ENCODE measurements at regions not wholly inside any gene's neighbourhood (a gene's known extent, or its start where the extent isn't known, plus 50 kb on each side); places are given as distances from the start of the nearest gene placed in this dataset.

DNA sequence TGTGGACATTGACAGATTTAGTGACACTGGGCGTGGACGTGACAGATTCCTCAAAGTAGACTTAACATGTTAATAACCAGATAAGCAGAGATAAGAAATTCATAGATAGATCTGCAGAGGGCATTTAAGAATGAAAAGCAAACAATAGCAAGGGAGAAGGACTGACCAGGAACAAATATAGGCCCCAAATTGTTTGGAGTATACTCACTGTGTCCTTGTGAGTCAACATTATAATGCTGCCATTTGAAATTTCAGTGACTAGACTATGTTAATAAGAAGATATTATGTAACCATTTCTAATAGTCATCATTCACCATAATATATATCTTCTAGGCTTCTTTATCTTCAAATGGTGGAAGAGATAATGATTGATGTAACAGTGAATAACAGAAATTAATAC lies 78.1 kb upstream of the SLC38A11 start:
- DNase-seq (ENCODE audit: low spot score), result no peak
- in situ Hi-C loops (cut with MboI; ENCODE audit: low sequenced_read_pairs, unreplicated experiment), result no loop called here
- TF ChIP-seq, protein P1, sequence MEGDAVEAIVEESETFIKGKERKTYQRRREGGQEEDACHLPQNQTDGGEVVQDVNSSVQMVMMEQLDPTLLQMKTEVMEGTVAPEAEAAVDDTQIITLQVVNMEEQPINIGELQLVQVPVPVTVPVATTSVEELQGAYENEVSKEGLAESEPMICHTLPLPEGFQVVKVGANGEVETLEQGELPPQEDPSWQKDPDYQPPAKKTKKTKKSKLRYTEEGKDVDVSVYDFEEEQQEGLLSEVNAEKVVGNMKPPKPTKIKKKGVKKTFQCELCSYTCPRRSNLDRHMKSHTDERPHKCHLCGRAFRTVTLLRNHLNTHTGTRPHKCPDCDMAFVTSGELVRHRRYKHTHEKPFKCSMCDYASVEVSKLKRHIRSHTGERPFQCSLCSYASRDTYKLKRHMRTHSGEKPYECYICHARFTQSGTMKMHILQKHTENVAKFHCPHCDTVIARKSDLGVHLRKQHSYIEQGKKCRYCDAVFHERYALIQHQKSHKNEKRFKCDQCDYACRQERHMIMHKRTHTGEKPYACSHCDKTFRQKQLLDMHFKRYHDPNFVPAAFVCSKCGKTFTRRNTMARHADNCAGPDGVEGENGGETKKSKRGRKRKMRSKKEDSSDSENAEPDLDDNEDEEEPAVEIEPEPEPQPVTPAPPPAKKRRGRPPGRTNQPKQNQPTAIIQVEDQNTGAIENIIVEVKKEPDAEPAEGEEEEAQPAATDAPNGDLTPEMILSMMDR (IDR thresholded peaks at IDR 0.05; ENCODE audit: borderline replicate concordance, control extremely low read depth, extremely low read depth, insufficient read depth, missing control alignments), result no peak

DNA sequence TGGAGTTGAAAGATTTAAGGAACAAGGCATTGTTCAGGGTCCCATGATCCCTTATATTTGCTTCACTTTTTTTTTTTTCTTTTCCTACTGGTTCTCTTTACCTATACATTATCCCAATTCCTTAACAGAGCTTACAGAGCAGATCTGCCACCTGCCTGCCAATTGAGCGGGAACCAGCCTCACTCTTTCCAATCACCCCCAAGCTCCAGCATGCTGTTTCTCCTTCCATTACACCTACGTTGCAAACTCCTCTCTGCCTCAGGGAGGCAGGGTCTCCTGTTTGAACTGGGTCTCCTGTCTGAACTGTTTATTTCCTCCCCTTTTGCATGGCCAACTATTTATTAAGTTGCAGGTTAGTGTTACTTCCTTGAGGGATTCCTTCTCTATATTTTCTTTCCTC lies 77.2 kb upstream of the SLC38A11 start:
- in situ Hi-C loops (cut with MboI; ENCODE audit: low sequenced_read_pairs, unreplicated experiment), result no loop called here
- no peak for DNase-seq (ENCODE audit: low spot score)
- TF ChIP-seq, protein P1 (IDR thresholded peaks at IDR 0.05; ENCODE audit: borderline replicate concordance, control extremely low read depth, extremely low read depth, insufficient read depth, missing control alignments), result no peak

DNA sequence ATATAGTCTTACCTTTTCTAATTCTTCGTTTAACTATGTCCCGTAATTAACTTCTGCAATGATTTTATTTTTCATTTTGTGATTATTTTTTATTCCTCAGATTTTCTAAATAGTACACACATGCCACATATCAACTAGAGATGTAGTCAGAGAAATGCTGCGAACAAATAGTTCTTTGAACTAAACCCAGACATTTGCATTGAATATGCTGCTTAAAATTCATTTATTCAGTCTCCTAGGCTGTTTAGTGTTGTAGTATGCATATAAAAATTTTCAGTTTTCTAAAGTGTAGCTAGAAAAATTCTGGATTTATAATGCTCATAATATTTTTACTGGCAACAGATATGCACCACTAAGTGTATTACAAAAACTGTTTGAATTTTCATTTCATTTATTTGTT lies 68.9 kb upstream of the SLC38A11 start:
- in situ Hi-C loops (cut with MboI; ENCODE audit: low sequenced_read_pairs, unreplicated experiment), result no loop called here
- DNase-seq (ENCODE audit: low spot score), result no peak
- TF ChIP-seq, protein P1 (IDR thresholded peaks at IDR 0.05; ENCODE audit: borderline replicate concordance, control extremely low read depth, extremely low read depth, insufficient read depth, missing control alignments), result no peak

DNA sequence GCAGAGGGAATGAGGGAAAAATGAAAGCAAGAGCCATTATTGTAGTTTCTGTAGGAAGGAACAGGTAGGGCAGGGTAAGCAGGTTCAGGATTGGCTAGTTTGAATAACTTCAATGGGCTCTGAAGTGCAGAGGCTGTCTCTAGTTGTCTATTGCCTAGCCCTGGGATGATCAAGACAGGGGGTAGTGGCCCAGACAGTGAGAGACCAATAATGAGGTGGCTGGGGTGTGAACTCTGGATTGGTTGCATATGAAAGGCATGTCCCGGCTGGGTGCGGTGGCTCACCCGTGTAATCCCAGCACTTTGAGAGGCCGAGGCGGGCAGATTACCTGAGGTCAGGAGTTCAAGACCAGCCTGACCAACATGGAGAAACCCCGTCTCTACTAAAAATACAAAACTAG lies 67.5 kb upstream of the SLC38A11 start:
- in situ Hi-C loops (cut with MboI; ENCODE audit: low sequenced_read_pairs, unreplicated experiment), result no loop called here
- DNase-seq (ENCODE audit: low spot score), result no peak
- TF ChIP-seq, protein P1 (IDR thresholded peaks at IDR 0.05; ENCODE audit: borderline replicate concordance, control extremely low read depth, extremely low read depth, insufficient read depth, missing control alignments), result no peak

DNA sequence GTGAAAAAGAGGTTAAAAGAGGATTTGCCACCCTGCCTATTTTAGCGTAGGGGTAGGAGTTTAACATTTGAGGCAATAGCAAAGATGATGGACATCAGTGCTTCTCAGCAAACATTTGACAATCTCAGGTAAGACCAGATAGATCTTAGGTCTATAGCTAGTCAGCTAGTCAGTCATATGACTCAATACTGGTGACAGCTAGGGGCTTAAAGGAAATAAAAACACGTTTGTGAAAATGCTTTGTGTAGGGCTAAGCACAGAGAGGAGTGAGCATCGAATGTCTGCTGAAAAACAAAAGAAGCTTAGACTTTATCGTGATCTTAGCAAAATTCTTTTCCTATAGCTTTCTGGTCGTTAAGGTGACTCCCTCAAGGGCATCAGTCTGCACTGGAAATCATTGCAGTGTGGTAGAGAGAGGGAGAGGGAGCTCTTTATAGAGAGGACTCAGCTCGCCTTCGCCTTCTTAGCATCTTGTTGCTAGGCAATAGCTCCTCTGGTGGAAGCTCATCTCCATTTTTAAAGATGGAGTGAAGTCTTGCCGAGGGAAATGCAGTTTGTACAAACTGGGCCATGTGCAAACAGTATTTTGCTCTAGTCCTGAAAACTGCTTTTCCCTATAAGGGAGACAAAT lies 62.8 kb upstream of the SLC38A11 start:
- no peak for DNase-seq (ENCODE audit: low spot score)
- TF ChIP-seq, protein P1 (IDR thresholded peaks at IDR 0.05; ENCODE audit: borderline replicate concordance, control extremely low read depth, extremely low read depth, insufficient read depth, missing control alignments), result no peak
- in situ Hi-C loops (cut with MboI; ENCODE audit: low sequenced_read_pairs, unreplicated experiment), result no loop called here

DNA sequence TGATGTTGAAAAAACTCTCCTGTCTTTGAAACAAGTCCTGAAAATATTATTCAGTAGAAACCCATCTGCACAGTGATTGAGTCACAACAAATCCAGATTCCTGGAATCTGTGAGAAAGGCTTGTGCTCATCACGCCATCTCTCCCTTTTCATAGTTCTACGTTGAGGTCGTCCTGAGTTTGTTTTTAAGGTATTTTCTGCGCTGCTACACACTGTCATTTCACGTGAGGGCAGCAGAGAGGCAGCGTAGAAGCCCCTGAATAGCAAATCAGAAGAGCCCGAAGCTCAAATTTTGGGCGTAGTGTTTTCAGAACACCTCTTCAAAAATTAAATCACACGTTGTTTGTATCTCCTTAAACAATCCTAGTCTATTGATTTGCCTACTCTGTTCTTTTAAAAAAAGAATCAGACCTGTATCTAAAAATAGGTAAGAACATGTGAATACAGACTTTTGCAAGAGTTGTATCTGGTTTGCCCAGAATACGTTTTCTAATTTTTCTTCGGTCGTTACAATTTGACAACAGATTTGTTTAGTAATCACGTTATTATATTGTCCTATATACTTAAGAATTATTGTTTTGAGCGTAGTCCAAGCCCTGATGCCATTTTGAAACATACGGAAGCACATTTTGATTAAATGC lies 61.6 kb upstream of the SLC38A11 start:
- peak; percentile 31 for DNase-seq (ENCODE audit: low spot score)
- in situ Hi-C loops (cut with MboI; ENCODE audit: low sequenced_read_pairs, unreplicated experiment), result no loop called here
- TF ChIP-seq, protein P1 (IDR thresholded peaks at IDR 0.05; ENCODE audit: borderline replicate concordance, control extremely low read depth, extremely low read depth, insufficient read depth, missing control alignments), result peak; percentile 39
